HepG2 (cell line): ENCODE measurements at regions not wholly inside any gene's neighbourhood (a gene's known extent, or its start where the extent isn't known, plus 50 kb on each side); places are given as distances from the start of the nearest gene placed in this dataset.

Source experiments
- ATF1 ChIP-seq: IDR thresholded peaks from 2 replicates; pipeline ENCODE4 v1.6.1; 2016; ENCODE audit warnings: mild to moderate bottlenecking, control low read depth
- DNMT1 ChIP-seq: sonication (generic); formaldehyde crosslinking; IDR thresholded peaks from 2 replicates; pipeline ENCODE4 v1.5.1; 2020; ENCODE audit warnings: mild to moderate bottlenecking, missing genetic modification reagents
- HINFP ChIP-seq: sonication (generic); formaldehyde crosslinking; IDR thresholded peaks from 2 replicates; pipeline ENCODE4 v1.4.0; 2020; ENCODE audit warnings: low read depth, mild to moderate bottlenecking, missing genetic modification reagents
- HMG20B ChIP-seq: conservative IDR thresholded peaks from 2 replicates; pipeline ENCODE4 v1.6.1; 2016; ENCODE audit warnings: missing genetic modification reagents, missing compliant biosample characterization
- KLF13 ChIP-seq: sonication (generic); formaldehyde crosslinking; IDR thresholded peaks from 2 replicates; pipeline ENCODE4 v1.4.0; 2020; ENCODE audit warnings: mild to moderate bottlenecking, missing genetic modification reagents
- NFRKB ChIP-seq: fragments of 450-650 bp; IDR thresholded peaks from 2 replicates; pipeline ENCODE4 v1.6.1; 2017
- RFXAP ChIP-seq: sonication (generic); formaldehyde crosslinking; IDR thresholded peaks from 2 replicates; pipeline ENCODE4 v1.4.0; 2020; ENCODE audit warnings: missing genetic modification reagents, borderline replicate concordance
- SRSF1 ChIP-seq: fragments of 200-400 bp; formaldehyde crosslinking; optimal IDR thresholded peaks from 2 replicates; pipeline ENCODE3; 2017; ENCODE audit warnings: mild to moderate bottlenecking, low read depth, low read length, moderate library complexity
- THRA ChIP-seq: sonication (generic); formaldehyde crosslinking; IDR thresholded peaks from 2 replicates; pipeline ENCODE4 v1.4.0; 2020; ENCODE audit warnings: missing genetic modification reagents, borderline replicate concordance
- ZNF318 ChIP-seq: sonication (generic); formaldehyde crosslinking; IDR thresholded peaks from 2 replicates; pipeline ENCODE4 v1.4.0; 2020; ENCODE audit warnings: mild to moderate bottlenecking, missing genetic modification reagents
- ZNF335 ChIP-seq: sonication (generic); formaldehyde crosslinking; IDR thresholded peaks from 2 replicates; pipeline ENCODE4 v1.4.0; 2020; ENCODE audit warnings: missing genetic modification reagents
- ZNF607 ChIP-seq: sonication (generic); formaldehyde crosslinking; IDR thresholded peaks from 2 replicates; pipeline ENCODE4 v1.5.1; 2020; ENCODE audit warnings: missing genetic modification reagents, mild to moderate bottlenecking, borderline replicate concordance
- ZNF609 ChIP-seq: sonication (generic); formaldehyde crosslinking; IDR thresholded peaks from 2 replicates; pipeline ENCODE4 v1.4.0; 2020; ENCODE audit warnings: mild to moderate bottlenecking, missing genetic modification reagents, borderline replicate concordance
- ZNF761 ChIP-seq: sonication (generic); formaldehyde crosslinking; conservative IDR thresholded peaks from 2 replicates; pipeline ENCODE4 v1.4.0; 2020; ENCODE audit warnings: mild to moderate bottlenecking, missing genetic modification reagents

GRCh38 chr17:43324205-43324893 lies 74.4 kb upstream of the ARL4D start (continued):
- TF ChIP-seq ZNF609 (CRISPR knock-in tag), result no peak
- no peak for TF ChIP-seq HINFP
- no peak for TF ChIP-seq ATF1 (CRISPR knock-in tag)
- TF ChIP-seq HMG20B (CRISPR knock-in tag), result no peak
- TF ChIP-seq ZNF761 (CRISPR knock-in tag), result no peak
- no peak for TF ChIP-seq NFRKB
- no peak for TF ChIP-seq DNMT1
- TF ChIP-seq ZNF335, result no peak
- TF ChIP-seq ZNF607 (CRISPR knock-in tag), result no peak
- TF ChIP-seq KLF13 (CRISPR knock-in tag), result no peak
- no peak for TF ChIP-seq ZNF318 (CRISPR knock-in tag)
- TF ChIP-seq RFXAP (CRISPR knock-in tag), result no peak
- no peak for TF ChIP-seq SRSF1
- TF ChIP-seq THRA (CRISPR knock-in tag), result no peak
